ENCODE measurements at regions not wholly inside any gene's neighbourhood (a gene's known extent, or its start where the extent isn't known, plus 50 kb on each side); places are given as distances from the start of the nearest gene placed in this dataset.

- TF ChIP-seq CTCF (IDR thresholded peaks at IDR 0.05): no peak
- TF ChIP-seq POLR2AphosphoS5 (IDR thresholded peaks at IDR 0.05): no peak
Observed at GRCh38 chr3:459311-459670, 262.7 kb downstream of the CHL1 start.
